Medulla oblongata (tissue), 1 donor: ENCODE measurements at regions not wholly inside any gene's neighbourhood (a gene's known extent, or its start where the extent isn't known, plus 50 kb on each side); places are given as distances from the start of the nearest gene placed in this dataset.
"Not testable (repeated sequence)": the region's sequence is repeated elsewhere in the genome, so short reads cannot be mapped to it uniquely, and the experiment has no call there.

ENCODE experiments used
- DNase-seq: peaks from one replicate; pipeline ENCODE4 v3.0.0-alpha.2; 2015; ENCODE audit errors: extremely low spot score

- DNase-seq = no peak
Observed at GRCh38 chr1:89436856-89437255, 73.0 kb downstream of the GBP6 start.

GRCh38 chr1:89438301-89438700 is 74.4 kb downstream of the GBP6 start:
- not testable (repeated sequence) for DNase-seq

DNA sequence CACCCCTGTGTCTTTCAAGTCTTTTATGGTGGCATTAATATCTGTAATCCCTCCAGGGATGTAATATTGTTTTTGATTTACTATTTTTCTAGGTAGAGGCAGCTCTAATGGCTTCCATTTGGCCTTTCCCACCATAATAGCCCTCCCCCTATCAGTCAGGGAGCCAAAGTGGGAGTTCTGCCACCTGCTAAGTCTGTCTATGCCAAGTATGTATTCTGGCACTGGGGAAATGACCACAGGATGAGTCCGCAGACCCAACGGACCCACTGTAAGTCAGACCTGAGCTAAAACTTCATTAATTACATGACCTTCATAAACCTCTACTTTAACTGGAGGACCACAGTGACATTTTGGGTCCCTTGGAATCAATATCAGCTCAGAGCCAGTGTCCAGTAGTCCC is 77.1 kb downstream of the GBP6 start:
- DNase-seq = no peak

- no peak for DNase-seq
Observed at GRCh38 chr1:89444791-89445190, 79.8 kb upstream of the LRRC8B start.

DNA sequence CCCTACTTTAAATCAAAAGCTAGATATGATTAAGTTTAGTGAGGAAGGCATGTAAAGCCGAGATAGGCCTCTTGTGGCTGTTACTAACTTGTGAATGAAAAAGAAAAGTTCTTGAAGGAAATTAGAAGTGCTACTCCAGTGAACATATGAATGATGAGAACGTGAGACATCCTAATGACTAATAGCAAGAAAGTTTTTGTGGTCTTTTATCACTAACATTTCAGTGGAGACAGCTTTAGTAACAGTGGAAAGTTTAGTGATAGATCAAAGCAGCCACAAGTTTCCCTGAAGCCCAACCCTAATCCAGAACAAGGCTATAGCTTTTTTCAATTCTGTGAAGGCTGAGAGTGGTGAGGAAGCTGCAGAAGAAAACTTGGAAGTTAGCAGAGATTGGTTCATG is 73.6 kb upstream of the LRRC8B start:
- no peak for DNase-seq

GRCh38 chr1:89453123-89453972 is 71.3 kb upstream of the LRRC8B start:
- DNase-seq = no peak

DNA sequence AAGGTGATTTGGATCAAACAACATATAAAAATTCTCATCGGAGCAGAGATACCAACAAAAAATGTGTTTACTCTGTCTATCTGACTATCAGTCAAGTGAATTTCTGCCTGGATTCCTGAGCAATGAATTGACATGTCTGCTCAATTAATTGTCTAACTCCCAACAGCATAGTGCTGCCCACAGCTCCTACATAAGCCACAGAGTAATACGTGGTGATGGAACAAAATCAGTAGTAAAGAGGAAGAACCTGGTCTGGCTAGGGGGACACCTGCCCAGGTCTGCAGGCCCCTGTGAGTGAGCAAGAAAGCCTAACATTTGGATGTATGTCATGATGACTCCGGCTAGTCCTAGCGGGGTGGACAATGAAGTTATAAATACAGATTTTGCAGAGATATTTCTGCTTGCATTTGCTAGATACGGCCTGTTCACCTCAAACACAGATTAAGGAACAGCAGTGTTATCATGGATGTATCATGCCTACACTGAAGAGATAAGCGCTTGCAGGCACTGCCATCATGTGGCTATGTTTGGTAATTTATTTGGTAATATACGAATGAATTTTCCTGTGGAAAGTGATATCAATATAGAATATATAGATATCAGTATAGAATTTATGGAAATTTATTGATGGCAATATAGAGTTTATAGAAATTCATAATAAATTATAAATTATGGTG is 69.6 kb upstream of the LRRC8B start:
- DNase-seq = peak; percentile 66

DNA sequence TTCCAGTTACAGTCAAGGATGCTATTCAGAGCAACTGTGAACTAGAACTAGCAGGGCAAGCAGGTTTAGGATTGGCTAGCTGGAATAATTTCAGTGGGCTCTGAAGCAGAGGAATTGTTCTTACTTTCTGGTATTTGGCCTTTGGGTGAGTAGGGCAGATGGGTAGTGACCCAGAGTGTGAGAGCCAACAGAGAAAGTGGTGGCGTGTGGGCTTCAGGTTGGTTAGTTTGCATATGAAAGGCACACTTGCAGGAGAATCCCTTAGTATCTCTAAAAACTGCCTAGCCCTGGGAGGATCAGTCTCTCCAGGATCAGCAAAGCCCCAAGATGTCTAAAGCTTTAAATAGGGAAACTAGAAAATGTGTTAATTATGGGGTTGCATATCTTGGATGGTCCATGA is 67.6 kb upstream of the LRRC8B start:
- no peak for DNase-seq

DNA sequence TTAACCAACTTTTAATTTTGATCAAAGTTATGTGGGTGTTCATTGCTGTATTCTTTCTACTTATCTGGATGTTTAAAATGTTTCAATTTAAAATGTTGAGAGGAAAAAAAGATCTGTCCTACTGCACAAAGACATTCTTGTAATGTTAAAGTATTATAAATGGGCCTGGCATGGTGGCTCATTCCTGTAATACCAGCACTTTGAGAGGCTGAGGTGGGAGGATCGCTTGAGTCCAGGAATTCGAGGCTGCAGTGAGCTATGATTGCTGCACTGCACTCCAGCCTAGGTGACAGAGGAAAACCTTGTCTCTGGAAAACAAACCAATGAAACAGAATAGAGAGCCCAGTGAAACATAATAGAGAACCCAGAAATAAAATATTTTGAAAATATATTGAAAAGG is 65.5 kb upstream of the LRRC8B start:
- no peak for DNase-seq

GRCh38 chr1:89460325-89460724 is 64.3 kb upstream of the LRRC8B start:
- no peak for DNase-seq

DNA sequence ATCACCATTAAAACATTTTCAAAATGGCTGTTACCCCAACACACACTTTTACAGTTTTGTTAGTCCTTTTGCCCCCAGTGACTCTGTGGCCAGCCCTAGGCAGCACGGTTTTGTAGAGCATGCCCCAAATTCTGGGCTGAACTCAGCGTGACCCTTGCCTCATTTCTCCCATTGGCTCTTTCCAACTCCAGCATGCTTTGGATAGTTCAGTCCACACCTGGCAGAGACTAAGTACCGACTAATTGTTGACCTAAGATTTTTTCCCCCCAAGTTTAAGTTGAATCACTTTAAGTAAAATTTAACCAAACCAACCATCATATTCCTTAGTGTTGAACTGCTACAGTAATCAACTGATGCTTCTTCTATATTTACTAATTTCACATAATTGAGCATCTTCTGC is 62.4 kb upstream of the LRRC8B start:
- no peak for DNase-seq

GRCh38 chr1:89464008-89464407 is 60.6 kb upstream of the LRRC8B start:
- DNase-seq = no peak

GRCh38 chr1:89465201-89465600 is 59.4 kb upstream of the LRRC8B start:
- no peak for DNase-seq

GRCh38 chr1:89466307-89466930 is 58.2 kb upstream of the LRRC8B start:
- peak; percentile 31 for DNase-seq

GRCh38 chr1:89472253-89472652 is 52.4 kb upstream of the LRRC8B start:
- no peak for DNase-seq

GRCh38 chr1:89472886-89473417 is 51.7 kb upstream of the LRRC8B start:
- DNase-seq = no peak
